ENCODE measurements at regions not wholly inside any gene's neighbourhood (a gene's known extent, or its start where the extent isn't known, plus 50 kb on each side); places are given as distances from the start of the nearest gene placed in this dataset.
A peak's percentile ranks its signal among the peaks of the same experiment; 100 is the strongest.

- peaks cover 4% of the 10 kb centered on the region for H3K27me3 Mint-ChIP-seq (ENCODE audit: low read depth)
- H2BK5ac ChIP-seq (ENCODE audit: insufficient read length, low read length), result no peak overlapping the region
- H3K27me3 ChIP-seq (ENCODE audit: insufficient read depth, low read length), result no peaks in the 10 kb centered on the region
- H3K18ac ChIP-seq (ENCODE audit: insufficient read length, low read depth, low read length), result no peak overlapping the region
- no peak overlapping the region for H3K27ac Mint-ChIP-seq
- no peak overlapping the region for H3K4ac ChIP-seq (ENCODE audit: low read depth, low read length)
- H4K5ac ChIP-seq (ENCODE audit: insufficient read length, low read depth, low read length), result peak overlapping the region; percentile 41
- no peak overlapping the region for H3K4me3 Mint-ChIP-seq
- H2BK20ac ChIP-seq (ENCODE audit: low read depth, low read length, poor library complexity, severe bottlenecking), result no peak overlapping the region
- H3K4me1 ChIP-seq (ENCODE audit: insufficient read depth, low read length), result no peaks in the 10 kb centered on the region
- H3K14ac ChIP-seq (ENCODE audit: insufficient read depth, low read length), result no peak overlapping the region
- H3K23me2 ChIP-seq (ENCODE audit: insufficient read length, low read depth, low read length, poor library complexity, severe bottlenecking), result no peaks in the 10 kb centered on the region
- H3K9me3 ChIP-seq (ENCODE audit: control insufficient read depth, low read depth, low read length), result no peaks in the 10 kb centered on the region
- H4K91ac ChIP-seq (ENCODE audit: insufficient read length, low read depth, low read length), result no peak overlapping the region
- WGBS (ENCODE audit: extremely low coverage, insufficient read length, low lambda C conversion rate), result no CpG with 5 or more reads among the region's 22 CpGs
- no peak overlapping the region for H2BK120ac ChIP-seq (ENCODE audit: low read depth, low read length, poor library complexity, severe bottlenecking)
- H3K4me1 Mint-ChIP-seq, result no peaks in the 10 kb centered on the region
- no peaks in the 10 kb centered on the region for H3K79me2 ChIP-seq (ENCODE audit: insufficient read depth, low read length)
- H3K4me2 ChIP-seq (ENCODE audit: insufficient read depth, insufficient read length, low read length), result no peak overlapping the region
- no peak overlapping the region for H3K27ac ChIP-seq (ENCODE audit: insufficient read length, low read depth, low read length)
- no peak for DNase-seq
- no peak overlapping the region for H3T11ph ChIP-seq (ENCODE audit: low read length)
- no peak overlapping the region for H3K9ac ChIP-seq (ENCODE audit: extremely low read depth, insufficient read length, low read length)
- H3K56ac ChIP-seq (ENCODE audit: insufficient read length, low read depth, low read length), result no peak overlapping the region
- no peak overlapping the region for H4K8ac ChIP-seq (replicated peaks; ENCODE audit: insufficient read length, low read depth, low read length)
- H3K36me3 Mint-ChIP-seq (ENCODE audit: insufficient read depth in 1 of 3, low read depth in 3 of 3), result no peaks in the 10 kb centered on the region; a peak in 1 of 7 replicates
- H4K20me1 ChIP-seq (ENCODE audit: control insufficient read depth, insufficient read depth, insufficient read length), result no peaks in the 10 kb centered on the region
- no peak for TF ChIP-seq CTCF (conservative IDR thresholded peaks at IDR 0.05)
- H2AFZ ChIP-seq (ENCODE audit: low read length), result no peak overlapping the region
- no peaks in the 10 kb centered on the region for H3K9me3 Mint-ChIP-seq
- no peak overlapping the region for H2AK5ac ChIP-seq (ENCODE audit: insufficient read length, low read length)
- no peak overlapping the region for H2BK15ac ChIP-seq (ENCODE audit: low read depth, low read length)
- H3K79me1 ChIP-seq (ENCODE audit: insufficient read depth, low read depth, low read length, poor library complexity, severe bottlenecking), result no peaks in the 10 kb centered on the region
- H2BK12ac ChIP-seq (ENCODE audit: insufficient read length, low read depth, low read length), result no peak overlapping the region
- H3K23ac ChIP-seq (ENCODE audit: insufficient read length, low read depth, low read length), result no peak overlapping the region
Observed at GRCh38 chr10:131419797-131420196, 108.3 kb upstream of the TCERG1L start.
